Ammon's horn (tissue), 1 donor: ENCODE measurements at regions not wholly inside any gene's neighbourhood (a gene's known extent, or its start where the extent isn't known, plus 50 kb on each side); places are given as distances from the start of the nearest gene placed in this dataset.

Source experiments
- DNase-seq: peaks from one replicate; pipeline ENCODE4 v3.0.0-alpha.2; 2016; ENCODE audit warnings: low spot score

DNA sequence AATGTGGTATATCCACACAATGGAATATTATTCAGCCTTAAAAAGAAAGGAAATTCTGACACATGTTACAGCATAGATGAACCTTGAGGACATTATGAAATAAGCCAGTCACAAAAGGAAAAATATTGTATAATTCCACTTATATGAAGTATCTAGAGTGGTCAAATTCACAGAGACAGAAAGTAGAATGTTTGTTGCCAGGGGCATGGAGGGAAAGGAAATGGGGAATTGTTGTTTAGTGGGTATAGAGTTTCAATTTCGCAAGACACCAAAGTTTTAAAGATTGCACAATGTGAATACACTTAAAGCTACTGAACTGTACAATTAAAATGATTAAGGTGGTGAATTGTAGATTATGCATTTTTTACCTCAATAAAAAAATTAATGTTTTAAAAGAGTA, 92.9 kb downstream of the TXNL1 start:
- no peak for DNase-seq

DNA sequence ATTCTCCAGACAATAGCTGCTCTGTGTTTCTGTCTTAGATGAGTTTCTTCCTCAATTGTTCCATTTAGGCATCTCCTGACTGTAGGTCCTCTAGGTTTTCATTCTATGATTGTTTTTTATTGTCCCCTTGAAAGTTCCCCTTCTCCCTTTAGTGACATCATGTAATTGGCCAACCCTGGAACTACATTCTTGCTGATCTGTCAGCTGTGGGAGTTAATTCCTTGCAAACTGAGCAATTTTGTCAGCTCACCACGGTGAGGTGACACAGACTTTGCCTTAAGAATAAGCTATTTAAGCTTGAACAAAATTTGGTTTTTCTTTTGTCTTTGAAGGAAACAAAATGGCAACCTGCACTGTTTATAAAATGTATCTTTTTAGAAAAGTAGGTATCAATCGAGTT, 95.9 kb downstream of the TXNL1 start:
- DNase-seq = no peak

DNA sequence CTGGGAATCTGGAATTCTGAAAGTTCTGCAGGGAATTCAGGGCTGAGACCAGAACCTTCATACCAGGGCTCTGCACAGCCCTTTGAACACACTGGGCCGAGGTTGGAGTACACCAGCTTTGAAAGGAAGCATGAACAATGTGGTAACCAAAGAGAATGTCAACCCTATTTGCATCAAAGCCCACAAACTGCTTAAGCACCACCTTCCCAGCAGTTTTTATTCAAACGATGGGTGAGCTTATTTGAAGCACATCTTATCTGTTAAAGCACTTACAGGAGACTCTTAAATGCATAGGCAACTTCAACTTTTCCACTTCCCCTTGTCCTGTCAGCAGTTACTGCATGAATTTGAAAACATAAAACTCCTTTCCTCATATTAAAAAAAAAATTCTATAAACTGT, 96.6 kb downstream of the TXNL1 start:
- no peak for DNase-seq

DNA sequence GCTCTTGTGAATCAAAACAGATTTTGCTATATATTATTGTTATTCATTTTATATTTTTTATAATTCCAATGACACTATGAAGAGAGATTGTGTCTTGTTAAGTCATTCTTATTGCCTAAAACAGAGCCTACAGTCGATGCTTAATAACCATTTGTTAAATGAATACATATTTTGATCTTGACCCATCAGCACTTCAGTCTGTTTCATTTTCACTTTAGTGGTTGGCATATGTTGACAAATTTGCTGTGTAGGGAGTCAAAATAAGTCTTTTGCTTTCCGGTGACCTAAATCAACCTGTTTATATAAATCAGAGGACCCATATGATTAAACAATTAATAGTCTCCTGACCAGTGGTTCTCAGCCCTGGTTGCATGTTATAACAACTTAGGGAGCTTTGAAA, 97.1 kb downstream of the TXNL1 start:
- no peak for DNase-seq

DNA sequence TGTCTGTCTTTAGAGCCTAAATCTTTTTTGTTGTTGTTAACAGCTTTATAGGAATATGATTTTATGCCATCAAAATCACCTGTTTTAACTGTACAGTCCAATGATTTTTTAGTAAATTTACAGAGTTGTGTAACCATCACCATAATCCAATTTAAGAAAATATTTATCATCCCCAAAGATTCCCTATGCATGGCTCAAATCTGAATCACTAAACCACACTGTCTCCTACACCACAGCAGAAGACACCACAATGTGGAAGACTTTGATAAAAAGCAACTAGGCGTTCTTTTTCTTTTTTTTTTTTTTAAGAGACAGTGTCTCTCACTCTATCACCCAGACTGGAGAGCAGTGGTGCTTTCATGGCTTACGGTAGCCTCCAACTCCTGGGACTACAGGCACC, 99.6 kb downstream of the TXNL1 start:
- no peak for DNase-seq

DNA sequence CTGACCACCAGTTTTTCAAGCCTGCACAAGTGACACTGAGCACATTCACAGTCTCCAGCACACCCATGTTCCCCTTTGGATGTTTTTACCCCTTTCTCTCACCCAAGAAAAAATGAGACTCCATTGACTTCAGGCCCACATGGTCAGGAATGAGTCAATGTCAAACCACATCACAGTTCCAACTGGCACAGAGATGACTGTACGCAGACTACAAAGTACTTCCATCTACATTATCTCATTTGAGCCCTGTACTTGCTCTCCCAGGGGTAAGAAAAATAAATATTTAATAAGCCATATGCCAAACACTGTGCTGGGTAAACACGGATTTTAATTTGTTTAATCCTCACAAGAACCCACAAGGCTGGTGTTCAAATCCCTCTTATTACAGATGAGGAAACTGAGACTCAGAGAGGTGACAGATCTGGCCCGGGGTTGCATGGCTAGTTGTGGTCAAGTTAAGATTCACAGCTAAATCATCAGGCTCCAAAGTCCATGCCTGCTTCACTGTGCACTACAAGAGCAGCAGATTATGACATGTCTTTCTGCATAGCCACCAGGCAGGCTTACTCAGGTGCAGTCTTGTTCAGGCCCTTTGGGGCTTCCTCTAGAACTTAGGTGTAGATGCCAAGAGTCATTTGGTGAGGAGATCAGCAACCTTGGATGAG, 106.1 kb downstream of the TXNL1 start:
- no peak for DNase-seq

DNA sequence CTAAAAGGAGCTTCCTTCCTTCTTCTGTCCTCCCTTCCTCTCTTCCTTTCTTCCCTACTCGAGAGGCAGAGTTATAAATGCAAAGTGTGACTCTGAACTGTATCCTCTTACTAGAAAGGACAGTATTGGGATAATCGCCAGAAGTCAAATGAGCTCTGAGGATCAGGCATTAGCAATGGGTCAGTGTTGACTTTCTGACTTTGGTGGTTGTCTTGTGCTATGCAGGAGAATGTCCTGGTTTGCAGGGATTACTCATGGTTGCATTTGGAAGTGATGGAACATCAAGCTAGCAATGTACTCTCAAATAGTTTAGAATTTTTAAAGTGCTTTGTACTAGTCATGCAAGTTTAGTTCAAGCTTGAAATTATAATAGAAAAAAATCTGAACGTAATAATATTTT, 115.6 kb downstream of the TXNL1 start:
- no peak for DNase-seq

DNA sequence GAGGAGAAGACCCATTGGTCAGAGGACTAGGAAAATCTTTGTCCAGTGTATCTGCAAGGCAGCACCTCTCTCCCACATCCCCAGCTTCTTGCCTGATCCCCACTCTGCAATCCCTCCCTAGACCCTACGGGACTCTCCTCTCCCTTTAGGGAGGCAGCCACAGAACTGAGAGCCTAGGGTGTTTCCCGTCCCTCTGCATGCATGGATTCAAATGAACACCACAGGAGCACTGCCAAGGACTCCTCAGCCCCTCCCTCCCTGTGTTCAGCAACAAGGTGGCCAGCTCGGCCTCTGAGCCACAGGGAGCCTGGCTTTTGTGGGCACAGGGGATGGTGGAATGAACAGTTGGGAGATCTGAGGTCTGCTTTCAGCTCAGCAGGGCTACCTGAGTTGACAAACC, 117.1 kb downstream of the TXNL1 start:
- DNase-seq = no peak

DNA sequence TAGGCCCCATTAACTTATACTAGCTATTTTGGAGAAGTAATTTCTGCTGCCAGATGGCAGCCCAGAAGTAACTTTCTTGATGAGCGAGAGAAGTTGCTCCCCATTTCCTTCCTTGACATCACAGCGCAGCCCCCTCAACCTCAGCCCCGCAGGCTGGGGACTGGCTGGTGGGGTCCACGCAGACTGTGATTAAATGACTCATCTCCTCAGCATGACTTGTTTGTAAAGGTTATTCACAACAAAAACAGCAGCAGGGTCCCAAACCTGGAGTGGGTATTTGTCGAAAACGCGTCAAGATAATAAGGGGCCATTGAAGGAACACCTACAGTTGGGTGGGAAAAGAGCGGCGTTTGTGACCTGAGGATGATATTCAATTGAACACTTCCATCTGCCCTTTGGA, 120.6 kb downstream of the TXNL1 start:
- no peak for DNase-seq

DNA sequence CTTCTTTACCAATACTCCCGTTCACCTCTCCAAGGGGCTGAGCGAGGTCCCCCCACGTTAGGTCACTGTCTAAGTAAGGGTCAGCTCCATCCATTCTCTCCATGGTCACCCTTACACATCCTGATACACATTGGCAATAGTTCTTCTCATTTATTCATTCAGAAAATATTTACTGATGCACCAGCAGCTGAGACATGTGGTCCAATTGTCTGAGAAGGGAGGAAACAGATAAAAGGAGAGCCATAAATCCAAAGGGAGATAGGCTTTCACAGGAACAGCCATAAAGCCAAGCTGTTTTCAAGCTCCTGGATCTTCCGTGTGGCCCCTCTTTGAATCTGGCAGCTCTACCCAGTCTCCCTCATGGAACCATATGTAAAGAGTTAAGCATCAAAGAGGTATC, 121.2 kb downstream of the TXNL1 start:
- DNase-seq = no peak

DNA sequence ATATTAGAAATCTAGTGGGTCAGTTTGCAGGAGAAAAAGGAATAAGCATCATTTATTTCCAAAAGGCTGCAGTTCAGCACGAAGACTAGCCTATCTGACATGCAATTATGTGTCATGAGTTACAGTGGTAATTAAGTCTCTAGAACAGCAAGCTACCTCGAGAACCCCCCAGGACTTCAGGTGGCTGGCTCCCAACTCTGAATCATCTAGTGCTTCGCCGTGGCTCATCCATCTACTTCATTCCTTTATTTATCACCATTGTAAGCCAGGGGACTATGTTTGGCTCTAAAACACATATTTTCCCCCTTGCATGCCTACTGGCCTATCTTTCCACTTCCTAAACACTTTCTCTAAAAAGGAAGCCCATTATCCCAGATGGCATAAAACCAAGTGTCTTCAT, 121.6 kb downstream of the TXNL1 start:
- no peak for DNase-seq

DNA sequence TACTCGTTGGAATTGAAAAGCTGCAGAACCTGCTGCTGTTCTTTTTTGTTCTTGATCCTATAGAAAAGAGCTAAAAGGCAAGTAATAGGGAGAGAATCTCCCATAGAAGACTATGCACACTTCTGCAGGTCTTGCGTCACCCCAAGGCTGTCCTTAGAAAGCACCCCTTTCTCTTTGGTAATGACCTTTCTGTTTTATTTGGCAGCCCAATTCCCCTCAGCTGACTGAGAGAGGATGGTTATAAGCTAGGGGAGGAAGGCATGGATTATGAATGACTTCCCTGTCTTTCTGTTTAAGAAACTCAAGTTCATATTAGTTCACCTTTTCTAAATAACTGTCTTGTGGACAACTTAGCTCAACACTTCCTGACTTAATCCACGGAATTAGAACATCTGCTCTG, 122.9 kb downstream of the TXNL1 start:
- no peak for DNase-seq

DNA sequence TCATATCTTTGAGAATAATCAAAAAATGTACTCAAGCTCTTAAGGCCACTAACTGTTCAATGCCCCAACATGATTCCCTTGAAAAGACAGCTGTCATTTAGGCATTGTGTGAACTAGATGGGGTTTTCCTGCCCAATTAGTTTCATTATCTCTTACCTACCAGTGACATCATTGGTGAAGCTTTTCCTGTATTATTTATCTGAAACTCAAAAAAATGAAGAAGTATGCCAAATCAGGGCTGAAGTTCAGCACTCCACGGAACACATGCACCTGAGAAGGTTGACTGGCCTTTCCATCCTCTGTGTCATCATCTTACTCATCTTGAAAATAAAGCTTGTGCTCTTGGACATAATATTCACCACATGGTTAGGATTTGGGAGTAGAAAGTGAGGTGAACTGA, 126.4 kb downstream of the TXNL1 start:
- DNase-seq = no peak

DNA sequence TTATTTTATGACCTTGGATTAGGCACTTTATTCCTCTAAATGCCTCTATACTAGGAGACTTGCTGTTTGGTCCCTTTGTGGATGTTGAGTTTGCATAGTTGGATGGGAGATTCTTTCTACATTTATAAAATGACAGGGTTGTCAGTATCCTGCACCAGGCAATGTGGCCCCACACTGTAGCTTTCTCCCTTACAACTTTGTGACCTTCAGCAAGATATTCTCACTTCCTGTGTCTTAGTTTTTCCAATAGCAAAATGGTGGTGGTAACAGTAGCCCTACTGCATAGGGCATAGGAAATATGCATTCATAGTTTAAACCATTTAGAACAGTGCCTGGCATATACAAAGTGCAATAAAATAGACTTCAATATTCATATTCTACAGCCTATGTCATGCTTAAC, 128.3 kb downstream of the TXNL1 start:
- DNase-seq = no peak

DNA sequence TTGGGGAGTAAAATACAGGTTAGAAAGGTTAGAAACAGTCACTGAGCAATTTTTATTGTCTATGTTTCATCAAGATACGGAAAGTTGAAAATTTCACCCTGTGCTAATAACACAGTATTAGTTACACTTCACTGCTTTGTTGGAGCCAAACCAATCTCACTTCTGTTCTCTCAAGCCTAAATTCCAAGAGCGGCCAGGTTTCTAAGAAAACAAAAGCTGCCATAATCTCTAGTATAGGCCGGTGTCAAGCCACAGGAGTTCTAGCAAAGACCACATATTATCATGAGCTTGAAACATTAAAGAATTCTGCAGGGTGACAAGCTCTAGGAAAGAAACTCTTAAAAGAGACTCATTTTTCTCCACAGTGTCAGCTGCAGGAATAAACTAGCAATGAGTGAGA, 128.7 kb downstream of the TXNL1 start:
- DNase-seq = no peak

DNA sequence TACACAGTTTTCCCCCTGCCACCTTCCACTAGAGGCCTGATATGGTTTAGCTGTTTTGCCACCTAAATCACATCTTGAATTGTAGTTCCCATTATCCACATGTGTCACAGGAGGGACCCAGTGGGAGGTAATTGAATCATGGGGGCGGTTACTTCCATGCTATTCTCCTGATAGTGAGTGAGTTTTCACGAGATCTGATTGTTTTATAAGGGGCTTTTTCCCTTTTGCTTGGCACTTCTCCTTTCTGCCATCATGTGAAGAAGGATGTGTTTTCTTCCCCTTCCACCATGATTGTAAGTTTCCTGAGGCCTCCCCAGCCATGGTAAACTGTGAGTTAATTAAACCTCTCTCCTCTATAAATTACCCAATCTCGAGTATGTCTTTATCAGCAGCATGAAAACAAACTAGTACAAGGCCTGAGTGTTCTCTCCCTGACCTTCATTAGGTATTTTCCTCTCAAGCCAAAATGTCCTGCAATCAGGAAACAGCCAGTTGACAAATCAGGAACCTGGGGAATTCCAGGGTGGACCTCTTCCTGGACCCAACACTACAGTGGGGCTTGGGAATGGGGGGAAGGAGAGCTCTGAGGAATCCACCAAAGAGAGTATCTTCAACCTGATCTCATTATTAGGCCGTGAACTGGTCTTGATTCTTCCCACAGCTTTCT, 129.9 kb downstream of the TXNL1 start:
- DNase-seq = no peak

DNA sequence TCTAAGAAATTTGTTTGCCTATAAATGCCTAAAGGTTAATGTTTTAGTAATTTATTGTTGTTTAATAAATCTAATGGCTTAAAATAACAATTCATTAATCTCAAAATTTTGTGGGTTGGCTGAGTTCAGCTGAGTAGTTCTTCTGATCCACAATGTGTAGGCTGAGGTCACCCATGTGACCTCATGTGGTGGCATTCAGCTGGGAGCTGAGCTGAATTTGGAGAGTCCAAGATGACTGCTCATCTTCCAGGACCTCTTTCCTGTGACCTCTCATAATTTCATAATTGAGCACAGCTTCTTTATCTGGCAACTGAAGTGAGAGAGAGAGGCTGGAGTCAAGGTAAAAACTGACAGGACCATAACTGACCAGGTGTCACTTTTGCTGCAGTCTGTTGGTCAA, 132.4 kb downstream of the TXNL1 start:
- no peak for DNase-seq

DNA sequence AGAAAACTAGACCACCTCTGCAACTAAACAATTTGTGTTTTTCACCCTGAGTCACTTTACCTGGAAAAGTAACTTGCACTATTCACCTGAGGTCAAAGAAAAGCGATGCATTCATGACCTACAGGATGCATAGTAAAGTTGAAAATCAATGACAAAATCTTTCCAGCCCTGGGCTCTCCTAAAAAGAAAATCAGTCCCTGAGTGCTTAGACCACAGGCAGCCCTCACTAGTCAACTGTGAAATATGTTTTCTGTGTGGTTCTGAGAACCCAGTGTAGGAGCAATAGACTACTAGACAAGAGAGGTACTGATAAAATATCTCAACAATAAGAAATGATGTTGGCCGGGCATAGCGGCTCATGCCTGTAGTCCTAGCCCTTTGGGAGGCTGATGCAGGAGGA, 133.1 kb downstream of the TXNL1 start:
- DNase-seq = no peak

DNA sequence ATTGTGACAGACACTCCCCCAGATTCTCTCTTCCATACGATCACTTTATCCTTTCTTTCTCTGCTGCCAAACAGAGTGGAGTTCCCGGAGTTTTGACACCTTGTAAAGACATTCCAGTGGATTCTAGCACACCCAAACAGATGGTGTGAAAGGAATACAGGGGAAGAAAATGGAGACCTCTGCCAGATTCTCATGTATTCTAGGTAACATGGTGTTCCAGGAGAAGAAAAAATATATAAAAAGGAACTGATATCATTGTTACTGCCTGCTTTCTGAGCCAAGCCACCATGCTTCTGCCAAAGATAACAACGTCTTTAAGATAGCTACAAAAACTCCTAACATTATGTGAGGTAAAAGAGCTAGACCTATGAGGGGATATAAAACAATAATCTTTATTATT, 136.5 kb downstream of the TXNL1 start:
- no peak for DNase-seq

DNA sequence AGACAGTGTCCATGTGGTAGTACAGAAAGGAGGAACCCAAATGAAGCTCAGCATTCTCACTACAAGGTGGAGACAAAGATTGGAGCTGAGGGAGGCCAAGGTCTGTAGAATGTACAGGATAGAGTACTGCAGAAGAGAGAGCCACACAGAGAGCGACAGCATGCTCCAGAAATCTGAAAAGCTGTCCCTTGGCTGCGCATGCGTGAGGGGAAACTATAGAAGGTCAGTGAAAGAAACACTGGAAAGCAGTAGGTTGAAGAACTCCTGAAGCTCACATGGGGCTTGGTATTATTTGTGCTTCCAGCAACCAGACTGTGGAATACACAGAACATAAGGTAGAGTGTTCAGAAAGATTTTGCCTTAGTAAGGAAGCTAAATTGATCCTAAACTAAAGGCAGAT, 142.5 kb downstream of the TXNL1 start:
- no peak for DNase-seq

DNA sequence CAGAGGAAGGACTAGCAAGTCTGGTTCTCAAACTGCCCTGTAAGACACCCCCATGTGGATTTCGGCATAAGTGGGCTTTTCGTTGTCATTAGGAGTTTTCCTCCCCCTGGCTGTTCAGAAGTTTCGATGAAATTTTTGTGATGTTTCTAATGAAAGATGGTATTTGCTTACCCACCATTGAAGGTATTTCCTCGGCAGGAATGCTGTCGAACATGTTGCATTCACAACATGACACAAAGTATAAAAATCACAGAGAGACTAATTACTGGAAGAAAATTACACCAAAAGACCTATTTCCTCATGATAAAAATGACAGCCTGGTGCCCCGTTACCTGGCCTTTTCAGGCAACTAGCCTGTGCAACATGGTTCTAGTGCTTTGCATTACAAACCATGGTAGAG, 144.9 kb downstream of the TXNL1 start:
- no peak for DNase-seq

DNA sequence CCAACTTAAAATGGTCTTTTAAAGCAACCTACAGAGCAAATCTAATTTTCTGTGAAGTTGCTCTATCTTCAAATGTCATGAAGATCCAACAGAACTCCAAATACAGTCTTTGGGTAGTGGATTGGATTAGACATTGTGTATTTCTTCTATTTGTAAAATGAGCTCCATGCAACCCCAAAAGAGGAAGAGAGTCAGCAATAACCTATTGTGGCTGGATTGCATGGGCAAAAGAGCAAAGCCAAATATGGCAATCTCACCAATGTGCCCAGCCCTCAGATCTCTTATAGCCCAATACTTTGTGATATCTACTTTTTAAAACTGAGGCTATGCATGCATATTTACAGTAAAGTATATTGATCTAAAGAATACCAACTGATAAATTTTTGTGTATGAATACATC, 146.3 kb downstream of the TXNL1 start:
- DNase-seq = no peak

DNA sequence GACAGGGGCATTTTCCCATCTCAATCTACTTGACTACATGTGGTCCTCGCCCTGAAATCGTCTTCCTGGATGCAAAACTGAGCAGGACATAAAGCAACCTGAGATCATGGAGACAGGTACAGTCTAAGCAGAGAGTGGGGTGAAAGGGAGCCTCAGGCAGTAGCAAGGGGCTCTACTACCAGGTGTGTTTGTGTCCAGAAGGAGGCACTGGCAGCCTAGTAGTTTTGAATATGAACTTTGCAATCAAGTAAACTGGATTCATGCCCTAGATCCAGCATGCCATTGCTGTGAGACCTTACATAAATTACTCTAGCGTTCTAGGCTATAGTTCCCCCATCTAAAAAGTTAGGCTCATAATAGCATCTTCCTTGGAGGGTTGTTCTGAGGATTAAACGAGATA, 147.4 kb downstream of the TXNL1 start:
- DNase-seq = no peak

DNA sequence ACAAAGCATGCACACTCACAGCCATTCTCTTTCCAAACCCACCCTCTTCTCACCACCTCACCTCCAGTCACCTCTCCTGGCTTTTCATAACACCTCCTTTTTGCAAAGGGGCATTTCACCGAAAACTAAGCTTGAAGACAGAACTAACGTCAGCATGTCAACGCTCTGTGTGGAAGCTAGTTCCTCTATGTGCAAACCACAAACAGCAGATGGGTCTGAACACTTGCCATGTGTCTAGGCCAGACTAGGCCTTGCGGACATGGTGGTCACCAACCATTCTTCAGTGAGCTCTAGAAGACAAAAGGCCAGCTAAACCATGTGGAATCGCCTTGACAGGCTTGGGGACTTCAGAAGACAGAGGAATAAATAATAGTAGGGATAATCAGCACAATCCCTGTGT, 148.5 kb downstream of the TXNL1 start:
- DNase-seq = peak; percentile 52
